C4-2B (cell line): ENCODE measurements at regions not wholly inside any gene's neighbourhood (a gene's known extent, or its start where the extent isn't known, plus 50 kb on each side); places are given as distances from the start of the nearest gene placed in this dataset.

Experiments
- CTCF ChIP-seq: fragments of 450-650 bp; conservative IDR thresholded peaks from 2 replicates; pipeline ENCODE4 v1.5.1; 2017; ENCODE audit warnings: mild to moderate bottlenecking
- ZFX ChIP-seq: fragments of 450-650 bp; IDR thresholded peaks from 2 replicates; pipeline ENCODE4 v1.6.1; 2017

GRCh38 chr6:135586844-135587243 lies 89.3 kb upstream of the AHI1 start:
- no peak for TF ChIP-seq CTCF
- no peak for TF ChIP-seq ZFX
